ENCODE measurements at regions not wholly inside any gene's neighbourhood (a gene's known extent, or its start where the extent isn't known, plus 50 kb on each side); places are given as distances from the start of the nearest gene placed in this dataset.

DNA sequence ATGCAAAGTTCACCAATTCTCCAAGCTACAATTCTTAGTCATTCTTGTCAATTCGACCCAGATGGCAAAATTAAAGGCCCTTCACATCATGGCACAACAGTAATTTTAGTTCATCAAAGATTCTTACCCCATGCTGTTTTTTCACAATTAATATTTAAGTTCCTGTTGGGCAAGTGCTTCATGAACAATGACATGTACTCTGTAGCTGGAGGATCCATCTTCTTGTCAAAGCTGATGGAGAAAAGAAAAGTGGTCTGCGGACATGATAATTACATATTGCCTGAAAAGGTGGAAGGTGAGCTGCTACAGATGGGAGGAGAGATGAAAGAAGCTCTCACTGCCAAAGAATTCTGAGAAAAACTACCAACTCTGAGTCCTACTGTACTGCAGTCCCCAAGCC is 1370.3 kb upstream of the SLC10A2 start:
- DNase-seq = no peak

DNA sequence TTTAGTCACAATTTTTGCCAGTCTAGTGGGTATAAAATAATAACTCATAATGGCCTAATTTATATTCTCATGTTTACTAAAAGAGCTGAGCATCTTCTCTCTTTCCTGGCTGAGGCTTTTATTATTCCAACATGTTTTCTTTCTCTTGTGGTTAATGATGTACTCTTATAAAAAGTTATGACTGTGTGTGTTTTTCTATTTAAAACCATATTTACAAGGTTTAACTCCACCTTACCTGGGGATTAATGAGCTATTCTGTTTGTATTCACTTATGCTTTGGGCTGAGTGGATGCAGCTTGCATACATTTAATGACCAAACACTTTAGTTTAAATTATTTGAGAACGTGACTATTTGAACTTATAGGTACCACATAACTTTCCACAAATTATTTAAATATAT is 1365.7 kb upstream of the SLC10A2 start:
- DNase-seq = no peak

DNA sequence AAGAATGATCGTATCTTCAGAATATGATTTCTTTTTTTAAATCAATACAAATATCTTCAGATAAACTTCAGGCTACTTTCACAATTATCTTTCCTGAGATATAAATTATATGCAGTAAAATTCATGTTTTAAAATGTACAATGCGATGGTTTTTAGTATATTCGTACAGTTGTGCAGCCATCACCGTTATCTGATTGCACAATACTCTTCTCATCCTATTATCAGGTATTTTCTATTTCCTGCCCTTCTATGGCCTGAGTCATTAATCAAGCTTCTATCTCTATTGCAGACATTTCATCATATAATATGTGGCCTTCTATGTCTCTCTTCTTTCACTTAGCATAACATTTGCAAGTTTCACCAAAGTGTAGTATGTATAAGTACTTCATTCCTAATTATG is 1360.2 kb upstream of the SLC10A2 start:
- no peak for DNase-seq

DNA sequence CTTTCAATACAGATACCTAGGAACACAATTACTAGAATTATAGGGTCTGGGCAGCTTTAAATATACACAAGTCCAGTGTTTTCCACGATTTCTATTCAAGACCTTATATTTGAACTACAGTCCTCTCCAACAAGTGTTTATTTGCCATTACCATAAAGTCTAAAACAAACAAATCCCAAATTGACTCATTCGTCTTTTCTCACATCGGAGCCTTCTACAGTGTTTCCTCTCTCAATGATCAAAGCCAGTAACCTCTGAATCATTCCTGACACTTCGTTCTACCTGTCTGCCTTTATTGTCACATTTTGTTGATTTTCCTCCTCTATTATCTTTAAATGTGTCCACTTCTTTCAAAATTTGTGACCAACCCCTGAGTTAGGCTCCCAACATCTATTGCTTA is 1356.5 kb upstream of the SLC10A2 start:
- no peak for DNase-seq

DNA sequence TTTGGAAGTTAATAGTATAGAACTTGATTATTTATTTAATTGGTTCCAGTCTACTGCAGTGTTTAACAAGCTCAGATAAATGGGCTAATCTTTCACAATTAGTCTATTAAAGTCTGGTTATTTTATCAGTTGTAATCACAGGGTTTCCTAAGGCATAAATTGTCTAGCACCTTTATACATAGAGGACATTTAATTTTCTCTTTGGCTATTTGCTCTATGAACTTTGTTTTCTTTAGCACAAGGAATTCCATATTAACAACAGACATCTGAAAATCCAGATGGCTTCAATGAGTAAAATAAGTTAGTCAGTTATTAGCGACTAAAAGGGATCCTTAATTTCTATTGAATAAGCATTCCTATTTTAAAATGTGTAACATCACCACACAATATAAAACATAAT is 1350.8 kb upstream of the SLC10A2 start:
- no peak for DNase-seq

DNA sequence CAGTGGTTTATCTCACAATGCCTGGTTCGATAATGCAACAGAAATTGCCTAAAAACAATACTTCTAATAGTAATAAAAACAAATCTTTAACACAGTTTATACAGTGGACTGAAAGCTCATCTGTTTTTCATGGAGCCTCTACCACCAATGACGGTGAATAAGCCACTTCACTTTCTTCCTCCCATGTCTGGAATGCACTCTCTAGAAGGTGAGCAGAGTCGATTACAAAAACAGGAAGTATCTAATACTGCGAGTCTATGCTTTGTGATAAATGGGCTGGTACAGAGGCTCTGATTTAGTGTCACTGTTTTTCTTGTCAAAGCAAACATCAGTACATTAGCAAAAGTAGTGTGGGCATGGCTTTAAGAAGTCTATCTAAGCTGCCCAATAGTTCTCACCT is 1348.6 kb upstream of the SLC10A2 start:
- no peak for DNase-seq

DNA sequence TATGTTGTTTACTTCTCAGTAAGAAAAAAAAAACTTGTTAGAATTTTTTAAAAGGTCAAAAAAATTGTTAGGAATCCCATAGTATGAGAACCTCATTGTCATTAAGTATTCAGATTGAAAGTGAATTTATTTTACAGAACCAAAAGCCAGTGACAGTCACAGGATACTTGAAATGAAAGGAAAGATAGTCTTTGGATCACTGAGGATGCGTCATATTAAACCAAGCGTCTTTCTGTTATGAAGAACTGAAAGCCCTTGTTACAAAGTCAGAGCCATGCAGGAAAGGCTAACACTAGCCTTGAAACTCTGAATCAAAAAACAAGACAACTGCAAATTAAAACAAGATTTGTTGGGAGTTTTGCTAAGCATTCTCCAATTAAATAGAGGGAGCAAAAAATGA is 1348.0 kb upstream of the SLC10A2 start:
- no peak for DNase-seq

DNA sequence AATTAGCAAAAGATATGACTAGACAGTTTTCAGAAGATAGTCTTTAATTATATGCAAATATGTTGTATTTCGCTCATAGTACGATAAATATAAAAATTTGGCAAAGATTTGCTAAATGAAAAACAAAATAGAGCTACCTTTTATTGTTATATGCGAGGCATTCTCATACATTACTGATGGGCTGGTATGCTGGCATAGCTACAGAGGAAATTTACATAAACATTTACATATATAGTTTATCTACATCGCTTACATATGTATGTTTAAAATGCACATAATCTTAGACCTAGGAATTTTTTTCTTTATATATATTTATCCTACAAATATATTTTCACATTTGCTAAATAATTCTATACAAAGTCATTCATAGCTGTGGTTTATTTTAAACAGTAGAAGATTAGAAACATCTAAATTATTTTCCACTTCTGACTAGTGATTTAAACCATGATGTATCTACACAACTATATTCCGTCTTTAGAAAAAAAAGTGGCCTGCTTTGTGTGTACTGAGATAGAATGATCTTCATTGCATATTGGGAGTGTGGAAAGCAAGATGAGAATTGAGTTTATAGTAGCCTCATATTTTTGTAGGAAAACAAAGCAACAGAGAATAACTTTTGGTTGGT is 1345.0 kb upstream of the SLC10A2 start:
- no peak for DNase-seq

DNA sequence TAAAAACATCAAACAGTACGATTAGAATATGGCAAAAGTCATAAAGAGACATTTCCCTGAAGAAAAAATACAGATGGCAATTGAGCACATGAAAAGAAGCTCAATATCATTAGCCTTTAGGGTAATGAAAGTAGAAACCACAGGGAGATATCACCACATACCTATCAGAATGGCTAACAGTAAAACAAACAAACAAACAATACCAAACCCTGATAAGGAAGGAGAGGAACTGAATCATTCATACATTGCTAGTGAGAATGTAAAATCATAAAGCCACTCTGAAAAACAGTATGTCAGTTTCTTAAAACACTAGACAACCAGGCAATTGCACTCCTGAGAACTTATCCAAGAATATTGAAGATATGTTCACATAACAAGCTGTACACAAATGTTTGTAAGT is 1342.5 kb upstream of the SLC10A2 start:
- no peak for DNase-seq

DNA sequence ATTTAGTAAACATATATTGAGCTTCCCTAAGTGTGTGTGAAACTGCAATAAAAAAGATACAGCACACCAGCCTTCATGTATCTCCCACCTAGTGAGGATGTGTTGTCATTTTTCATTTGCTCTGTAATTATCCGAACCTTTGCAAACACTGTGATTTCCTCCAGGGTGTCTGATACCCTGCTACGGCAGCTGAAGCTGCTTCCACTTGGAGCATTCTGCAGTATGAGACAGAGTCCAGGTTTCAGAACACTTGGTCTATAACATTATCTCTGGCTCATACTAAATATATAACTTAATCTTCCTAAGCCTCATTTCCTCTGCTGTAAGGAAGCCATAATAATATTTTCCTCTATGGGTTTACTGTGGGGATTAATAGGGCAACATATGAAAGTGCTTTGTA is 1338.1 kb upstream of the SLC10A2 start:
- no peak for DNase-seq

DNA sequence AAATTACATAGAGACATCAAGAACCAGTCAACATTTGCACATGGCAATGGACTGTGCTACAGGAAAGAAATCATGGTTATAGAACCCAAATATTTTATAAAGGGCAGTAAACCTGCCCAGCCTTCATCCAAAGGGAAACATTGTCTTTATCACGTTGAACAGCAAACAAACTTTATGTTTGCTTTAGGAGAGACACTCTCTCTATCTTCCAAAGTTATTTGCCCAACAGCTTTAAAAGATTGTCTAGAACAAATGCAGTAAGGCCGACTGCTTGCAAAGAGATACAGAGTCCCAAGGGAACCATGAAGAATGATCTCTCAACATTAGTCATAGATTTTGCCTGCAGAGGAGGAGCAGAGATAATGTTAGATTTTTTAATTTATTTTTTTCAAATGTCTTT is 1323.5 kb upstream of the SLC10A2 start:
- no peak for DNase-seq

DNA sequence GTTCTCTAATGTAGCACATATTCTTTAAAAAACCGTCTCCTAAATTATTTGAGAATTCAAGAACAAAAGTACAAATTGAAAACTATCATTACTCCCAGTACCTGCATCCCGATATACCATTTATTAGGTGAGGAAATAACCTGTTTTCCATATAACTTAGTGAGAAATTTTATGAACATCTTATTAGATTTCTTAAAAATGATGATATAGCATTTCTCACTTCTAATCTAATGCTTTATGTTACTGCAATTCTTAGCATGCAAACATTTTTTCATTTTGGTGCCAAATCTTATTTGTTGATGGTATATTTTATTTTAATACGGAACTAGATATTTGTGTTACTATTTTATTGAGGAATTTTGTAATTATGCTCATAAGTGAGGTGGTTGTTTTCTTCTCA is 1321.3 kb upstream of the SLC10A2 start:
- no peak for DNase-seq

DNA sequence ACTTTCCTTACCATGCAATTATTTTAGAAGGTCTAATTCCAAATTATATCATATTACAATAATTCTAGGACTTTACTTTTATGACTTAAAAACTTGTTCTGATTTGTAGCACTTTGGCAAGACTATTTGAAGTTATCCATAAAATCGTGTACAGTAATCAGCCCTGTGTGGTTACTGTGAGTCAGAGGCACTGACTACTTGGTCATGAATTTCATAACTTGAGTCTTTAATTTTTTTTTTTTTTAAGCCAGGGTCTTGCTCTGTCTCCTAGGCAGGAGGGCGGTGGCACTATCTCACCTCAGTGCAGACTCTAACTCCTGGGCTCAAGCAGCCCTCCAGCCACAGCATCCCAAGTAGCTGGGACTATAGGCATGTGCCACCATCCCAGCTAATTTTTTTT is 1319.2 kb upstream of the SLC10A2 start:
- no peak for DNase-seq

DNA sequence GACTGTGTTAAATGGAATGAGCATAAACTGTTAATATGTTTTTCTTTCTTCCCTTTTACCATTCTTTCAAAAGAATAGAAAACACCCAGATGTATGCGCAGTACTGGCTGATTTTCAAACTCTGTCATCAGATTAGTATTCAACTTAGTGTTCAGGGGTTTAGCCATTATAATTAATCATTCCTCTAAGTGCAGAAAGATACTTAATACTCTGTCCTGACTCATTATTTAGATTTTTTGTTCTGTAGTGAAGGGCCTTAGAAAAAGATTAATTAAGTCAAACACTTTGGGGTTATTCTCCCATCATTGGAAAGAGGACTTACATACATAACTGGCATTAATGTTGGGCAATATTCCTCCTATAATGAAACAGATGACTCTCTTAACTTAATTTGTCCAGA is 1316.7 kb upstream of the SLC10A2 start:
- no peak for DNase-seq

DNA sequence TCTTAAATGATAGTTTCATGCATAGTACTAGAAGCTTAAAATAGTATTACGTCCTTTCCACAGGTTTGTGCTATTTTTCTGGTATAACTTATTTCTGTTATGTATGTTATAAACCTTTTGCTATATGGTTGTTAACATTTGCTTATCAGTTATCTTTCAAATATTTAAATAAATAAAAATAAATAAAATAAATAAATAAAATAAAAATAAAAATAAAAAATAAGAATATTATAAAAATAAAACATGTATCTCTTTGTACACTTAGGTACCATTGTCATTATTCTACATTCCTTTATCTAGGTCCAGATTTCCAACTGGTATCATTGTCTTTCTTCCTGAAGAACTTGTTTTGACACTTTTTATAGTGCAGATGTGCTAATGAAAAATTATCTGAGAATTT is 1310.4 kb upstream of the SLC10A2 start:
- no peak for DNase-seq

DNA sequence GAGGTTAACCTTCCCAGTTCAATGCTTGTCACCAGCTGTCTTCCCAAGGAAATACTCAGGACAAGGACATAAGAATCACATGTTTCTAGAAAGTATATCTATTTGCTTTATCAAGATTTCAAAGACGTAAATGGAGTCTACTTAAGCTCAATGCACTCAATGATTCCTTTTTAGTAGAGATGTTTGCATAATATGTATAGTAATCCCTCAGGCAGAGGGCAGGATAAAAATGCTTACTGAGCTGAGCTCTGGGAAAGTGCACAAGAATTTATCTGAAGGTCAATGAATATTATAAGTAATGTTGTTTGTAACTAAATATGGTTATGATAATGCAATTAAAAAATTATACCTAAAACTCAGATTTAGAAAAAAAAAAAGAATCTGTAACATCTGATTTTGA is 1309.4 kb upstream of the SLC10A2 start:
- no peak for DNase-seq

DNA sequence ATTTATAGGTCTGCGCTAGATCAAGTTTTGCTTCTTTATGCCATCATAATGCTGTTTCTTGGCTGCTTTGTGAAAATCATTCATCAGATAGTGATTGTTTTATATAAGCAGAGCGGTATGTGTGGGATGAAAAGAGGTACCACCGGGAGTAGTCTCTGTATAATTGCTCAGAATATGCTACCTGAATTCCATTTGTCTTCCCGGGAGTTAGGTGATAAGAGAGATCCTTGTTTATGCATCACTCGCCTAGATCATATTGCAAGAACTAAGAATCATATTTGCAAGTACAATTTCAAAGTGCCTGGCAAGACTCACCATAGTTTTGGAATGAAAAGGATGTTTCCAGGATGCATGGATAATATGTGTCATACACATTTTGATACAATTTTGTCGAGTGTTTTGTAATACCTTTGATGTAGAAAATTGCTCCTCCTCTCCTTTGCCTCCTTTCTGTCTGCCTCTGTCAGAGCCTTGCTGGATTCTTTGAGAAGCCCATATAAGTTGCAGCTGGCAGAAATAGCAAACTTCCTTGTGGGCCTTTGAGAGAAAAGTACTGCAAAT is 1306.0 kb upstream of the SLC10A2 start:
- DNase-seq = no peak

DNA sequence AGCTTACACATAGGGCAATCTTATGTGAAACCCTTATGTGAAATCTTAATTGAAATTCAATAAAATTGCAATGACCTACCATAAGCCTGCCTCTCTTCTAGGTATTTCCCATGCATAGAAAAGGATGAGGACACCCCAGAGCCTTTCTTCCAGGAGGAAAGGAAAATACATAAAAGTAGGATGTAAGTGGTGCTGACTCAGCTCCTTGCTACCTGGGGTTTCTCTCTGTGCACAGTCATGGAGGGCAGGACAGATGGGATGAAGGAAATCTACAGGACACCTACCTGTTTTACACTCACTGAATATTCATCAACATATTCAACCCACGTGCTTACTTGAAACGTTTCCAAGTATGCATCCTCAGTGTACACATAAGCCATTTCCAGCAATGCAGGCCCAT is 1299.2 kb upstream of the SLC10A2 start:
- DNase-seq = no peak

DNA sequence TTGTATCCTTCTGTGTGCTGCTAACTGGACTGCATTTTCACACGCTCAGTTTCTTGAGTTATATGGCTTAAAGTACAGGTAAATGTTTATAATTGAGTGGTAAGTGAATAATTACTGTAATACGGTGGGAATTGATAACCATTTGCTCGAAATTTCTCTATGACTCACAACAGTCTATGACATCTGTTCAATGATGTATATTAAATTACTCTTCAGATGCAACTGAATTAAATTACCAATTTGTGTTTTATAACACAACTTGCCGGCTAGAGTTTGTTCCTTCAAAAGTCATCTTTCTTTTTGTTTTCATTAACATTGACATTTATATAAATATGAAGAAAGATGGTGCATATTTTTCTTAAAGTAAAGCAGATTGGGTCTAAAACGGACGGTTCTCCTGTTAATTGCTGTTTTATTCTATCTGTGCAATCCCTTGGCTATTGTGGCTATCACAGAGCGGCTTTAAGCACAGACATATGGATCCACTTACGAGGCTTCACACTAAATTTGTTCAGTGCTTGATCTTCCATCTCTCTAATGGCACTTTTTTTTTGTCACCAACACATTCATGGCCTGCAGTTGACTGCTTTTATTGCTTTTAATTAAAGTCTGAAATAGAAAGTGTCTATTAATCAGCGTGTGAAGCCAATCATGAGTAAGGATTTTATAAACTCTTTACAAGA is 1291.6 kb upstream of the SLC10A2 start:
- no peak for DNase-seq

DNA sequence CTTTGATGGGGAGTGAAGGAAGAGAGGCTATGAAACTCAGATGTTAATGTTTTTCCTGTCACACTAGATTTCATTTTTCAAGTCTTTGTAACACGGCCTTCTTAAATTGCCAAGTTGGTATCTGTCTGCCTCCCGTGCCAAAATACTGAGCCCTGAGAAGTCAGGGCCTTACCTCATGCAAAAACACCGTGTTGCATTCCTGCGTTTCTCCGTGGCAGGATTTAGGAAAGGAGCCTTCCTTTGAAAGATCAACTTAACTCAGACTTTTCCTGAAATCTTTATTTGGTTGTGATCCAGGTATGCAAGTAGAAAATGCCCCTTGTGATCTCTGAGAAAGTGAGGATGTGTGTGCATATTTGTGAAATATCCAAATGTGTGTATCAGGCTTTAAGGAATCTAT is 1291.0 kb upstream of the SLC10A2 start:
- no peak for DNase-seq

DNA sequence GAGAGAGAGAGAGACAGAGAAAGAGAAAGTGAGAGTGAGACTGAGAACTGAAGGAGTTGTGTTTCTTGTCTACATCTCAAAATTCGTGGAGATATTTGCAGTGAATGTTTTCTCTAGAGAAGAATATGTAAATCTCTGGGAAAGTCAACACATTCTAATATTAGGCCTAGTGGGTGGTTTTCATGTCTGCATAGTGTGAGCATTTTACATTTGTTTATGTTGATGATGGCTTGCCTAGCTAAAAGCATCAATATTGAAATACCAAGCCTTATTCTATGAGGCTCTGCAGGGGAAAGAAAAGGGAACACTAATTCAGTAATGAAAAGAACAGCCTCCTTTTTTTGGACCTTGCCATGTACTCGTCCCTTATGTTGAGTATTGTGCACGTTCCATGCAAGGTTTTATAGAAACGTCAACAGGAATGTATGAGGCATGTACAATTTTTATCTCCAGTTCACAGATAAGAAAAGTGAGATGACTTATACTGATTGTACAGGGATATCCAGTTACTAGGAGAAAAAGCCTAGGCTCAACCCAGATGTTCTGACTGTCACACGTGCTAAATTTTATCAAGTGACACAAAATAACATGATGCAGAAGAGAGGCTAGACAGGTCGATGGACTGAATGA is 1288.9 kb upstream of the SLC10A2 start:
- no peak for DNase-seq

DNA sequence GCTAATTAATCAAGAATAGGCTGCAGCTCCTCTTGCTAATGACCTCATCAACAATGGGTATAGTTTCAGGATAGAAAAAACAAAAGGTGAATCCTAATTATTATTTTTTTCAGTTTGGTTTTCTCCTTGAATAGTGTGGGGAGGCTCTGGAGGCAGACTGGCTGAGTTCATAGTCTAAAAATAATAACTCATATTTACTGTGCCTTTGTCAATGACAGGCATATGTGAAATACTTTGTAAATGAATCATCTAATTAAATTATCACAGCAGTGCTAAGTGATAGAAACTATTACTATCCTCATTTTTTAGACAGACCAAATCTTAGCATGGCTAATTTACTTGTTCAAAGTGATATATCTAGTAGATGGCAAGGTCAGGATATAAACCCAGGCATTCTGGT is 1261.0 kb upstream of the SLC10A2 start:
- DNase-seq = no peak

DNA sequence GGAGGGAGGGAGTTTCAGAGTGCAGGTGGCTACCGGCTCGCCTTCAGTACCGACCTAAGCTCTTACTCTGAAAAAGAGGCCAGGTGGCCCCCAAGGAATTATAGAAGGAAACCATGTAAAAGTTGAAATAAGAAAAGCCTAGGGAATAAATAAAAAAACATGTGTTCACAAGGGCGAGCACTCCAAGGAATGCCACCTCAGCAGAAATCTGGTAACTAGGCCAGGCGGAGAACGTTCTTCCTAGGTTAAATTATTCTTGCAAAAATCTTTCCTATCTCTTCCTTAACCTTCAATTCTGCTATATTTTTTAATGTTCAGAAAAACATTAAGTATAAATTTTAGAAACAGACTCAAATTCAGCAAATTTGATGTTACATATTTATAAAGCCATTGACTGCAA is 1260.3 kb upstream of the SLC10A2 start:
- no peak for DNase-seq

DNA sequence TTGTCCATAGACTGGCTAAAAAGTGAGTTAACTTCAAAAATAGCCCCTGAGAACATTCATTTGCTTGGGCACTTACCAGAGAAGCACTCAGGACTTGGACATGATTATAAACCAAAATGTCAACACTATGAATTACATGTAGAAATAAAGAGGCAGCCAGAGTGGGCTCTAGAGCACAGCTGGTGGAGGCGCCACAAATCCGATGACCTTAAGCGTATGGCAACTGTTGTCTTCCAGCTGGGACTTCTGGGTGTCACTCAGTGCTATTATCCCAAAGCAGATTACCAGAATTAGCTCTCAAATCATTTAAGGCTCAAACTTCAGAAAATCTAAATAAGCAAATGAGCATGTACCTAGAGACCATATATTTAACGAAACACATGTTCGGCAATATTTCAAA is 1255.5 kb upstream of the SLC10A2 start:
- no peak for DNase-seq

DNA sequence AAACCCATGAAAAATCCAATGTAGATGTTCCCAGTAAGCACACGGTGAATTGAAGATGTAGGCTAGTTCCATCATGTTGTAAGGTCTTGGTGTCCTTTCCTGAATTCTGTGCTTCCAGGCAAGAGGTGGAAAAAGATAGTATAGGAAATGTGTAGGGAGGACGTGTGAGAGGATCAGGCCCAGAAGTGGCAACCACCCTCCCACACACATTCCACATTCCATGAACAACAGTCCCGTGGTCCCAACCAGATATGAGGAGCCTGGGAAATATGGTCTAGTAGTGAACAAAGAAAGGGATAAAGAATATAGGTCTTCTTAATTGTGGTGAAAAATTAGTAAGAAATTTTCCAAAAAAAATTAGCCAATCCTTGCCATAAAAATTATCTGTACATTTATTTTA is 1254.2 kb upstream of the SLC10A2 start:
- DNase-seq = no peak

All from CD4-positive, alpha-beta T cell treated with Interleukin-1 beta for 1 hour (primary cell).